Heart left ventricle (tissue), 16 donors: ENCODE measurements at regions not wholly inside any gene's neighbourhood (a gene's known extent, or its start where the extent isn't known, plus 50 kb on each side); places are given as distances from the start of the nearest gene placed in this dataset.

Experiments
- ATAC-seq, 4 donors: fragments of 200-7000 bp; cut with Tn5 transposase; one replicate each; pipeline ENCODE4 v1.9.1; 2020 to 2022; ENCODE audit warnings: moderate library complexity in 4 of 4, mild to moderate bottlenecking in 3 of 4, moderate number of reproducible peaks in 1 of 4
- DNase-seq, 5 donors: peaks; one replicate each; pipeline ENCODE4 v3.0.0-alpha.2; 2020
- H3K27ac ChIP-seq, 12 donors: fragments of 200-600 bp; sonication (generic) in 4 of 12; one replicate each; pipeline versions ENCODE4 v1.5.0 to v1.8.0; 2016 to 2022; ENCODE audit warnings: mild to moderate bottlenecking in 2 of 12
- H3K27me3 ChIP-seq, 9 donors: fragments of 200-600 bp; sonication (generic) in 2 of 9; one replicate each; pipeline versions ENCODE4 v1.5.1 to v1.8.0; 2016 to 2022; ENCODE audit warnings: mild to moderate bottlenecking in 3 of 9
- H3K36me3 ChIP-seq, 9 donors: fragments of 200-600 bp; sonication (generic) in 2 of 9; one replicate each; pipeline versions ENCODE4 v1.5.0 to v1.8.0; 2018 to 2022; ENCODE audit warnings: mild to moderate bottlenecking in 2 of 9
- H3K4me1 ChIP-seq, 12 donors: fragments of 200-600 bp; sonication (generic) in 4 of 12; one replicate each; pipeline versions ENCODE4 v1.5.0 to v1.8.0; 2016 to 2022; ENCODE audit warnings: mild to moderate bottlenecking in 3 of 12
- H3K4me3 ChIP-seq, 12 donors: fragments of 200-600 bp; sonication (generic) in 4 of 12; one replicate each; pipeline versions ENCODE4 v1.5.0 to v1.8.0; 2017 to 2022; ENCODE audit warnings: mild to moderate bottlenecking in 9 of 12, moderate library complexity in 4 of 12
- H3K9me3 ChIP-seq, 12 donors: fragments of 200-600 bp; sonication (generic) in 4 of 12; one replicate each; pipeline versions ENCODE4 v1.5.0 to v1.8.0; 2016 to 2022; ENCODE audit warnings: mild to moderate bottlenecking in 1 of 12
- POLR2A ChIP-seq, 2 donors: fragments of 450-650 bp; IDR thresholded peaks; one replicate each; pipeline ENCODE4 v1.6.1; 2017; ENCODE audit warnings: antibody characterized with exemption in 2 of 2, mild to moderate bottlenecking in 2 of 2, moderate library complexity in 2 of 2
- WGBS, 4 donors: extraction: QIAGEN DNeasy Blood & Tissue Kit in 2 of 4; methylation state at CpG; one replicate each; pipeline versions ENCODE4 v1.1.5 to v1.1.7; 2013 to 2018; 5-methylcytosine and 5-hydroxymethylcytosine counted together
- intact Hi-C, 10 donors: fragments of 100-400 bp; cut with DNase I; formaldehyde crosslinking; loops; one replicate each; pipeline versions ENCODE4 v1.11.1 to v1.14.2; 2022
- TF ChIP-seq, protein P1 (sequence below), 12 donors: fragments of 200-600 bp; sonication (generic) in 4 of 12; IDR thresholded peaks; one replicate each; pipeline versions ENCODE4 v1.5.0 to v1.8.0; 2018 to 2022; ENCODE audit warnings: antibody characterized with exemption in 12 of 12, mild to moderate bottlenecking in 5 of 12
- donor health status: ischemic (EF 13 %, LVEDD 7.1; RV severe dilation, severe dysfunction).
- donor health status: healthy with polysubstance abuse.
- donor health status: DM: no; HTN: yes; CAD: no.
- donor health status: DM: no; HTN: no; CAD: no.
- donor health status: ischemic (EF 25% LVEDD 6.9; RV normal size, moderate dysfunction).
- donor health status: ischemic (EF 25% LVEDD 5.7; RV mildly dilated, moderate dysfunction).
- donor health status: healthy.
- donor health status: DM: yes; HTN: yes; CAD: no.
- donor health status: ischemic (EF 35%, LVEDD 5.7; RV mildly dilated, moderate dysfunction).
- donor health status: nonischemic (EF 11% LVEDD 7.7; RV severe dilation, severe dysfunction).
- donor health status: DM: yes; HTN: yes; CAD: no.
- donor health status: PGD.
- donor health status: ischemic (EF 29% LVEDD 5.4; RV normal size, mild dysfunction).
- donor health status: nonischemic (EF 23%, LVEDD 6.1; RV moderate dilation, normal function).

DNA sequence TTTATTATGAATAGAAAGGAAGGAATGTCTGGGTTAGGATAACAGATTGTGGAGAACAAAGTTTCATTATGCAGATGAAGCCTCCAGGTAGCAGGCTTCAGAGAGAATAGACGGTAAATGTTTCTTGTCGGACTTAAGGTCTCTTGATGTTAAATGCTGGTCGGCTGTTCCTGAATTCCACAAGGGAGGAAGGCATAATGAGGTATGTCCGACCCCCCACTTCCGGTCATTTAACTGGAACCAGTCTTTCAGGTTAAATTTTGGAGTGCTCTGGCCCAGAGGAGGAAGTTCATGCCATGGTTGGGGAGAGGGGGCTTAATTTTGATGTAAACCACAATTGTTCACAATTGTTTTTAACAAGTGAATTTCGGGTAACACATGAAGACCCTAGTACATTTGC is 158.1 kb upstream of the VCX3A start:
- TF ChIP-seq, protein P1, sequence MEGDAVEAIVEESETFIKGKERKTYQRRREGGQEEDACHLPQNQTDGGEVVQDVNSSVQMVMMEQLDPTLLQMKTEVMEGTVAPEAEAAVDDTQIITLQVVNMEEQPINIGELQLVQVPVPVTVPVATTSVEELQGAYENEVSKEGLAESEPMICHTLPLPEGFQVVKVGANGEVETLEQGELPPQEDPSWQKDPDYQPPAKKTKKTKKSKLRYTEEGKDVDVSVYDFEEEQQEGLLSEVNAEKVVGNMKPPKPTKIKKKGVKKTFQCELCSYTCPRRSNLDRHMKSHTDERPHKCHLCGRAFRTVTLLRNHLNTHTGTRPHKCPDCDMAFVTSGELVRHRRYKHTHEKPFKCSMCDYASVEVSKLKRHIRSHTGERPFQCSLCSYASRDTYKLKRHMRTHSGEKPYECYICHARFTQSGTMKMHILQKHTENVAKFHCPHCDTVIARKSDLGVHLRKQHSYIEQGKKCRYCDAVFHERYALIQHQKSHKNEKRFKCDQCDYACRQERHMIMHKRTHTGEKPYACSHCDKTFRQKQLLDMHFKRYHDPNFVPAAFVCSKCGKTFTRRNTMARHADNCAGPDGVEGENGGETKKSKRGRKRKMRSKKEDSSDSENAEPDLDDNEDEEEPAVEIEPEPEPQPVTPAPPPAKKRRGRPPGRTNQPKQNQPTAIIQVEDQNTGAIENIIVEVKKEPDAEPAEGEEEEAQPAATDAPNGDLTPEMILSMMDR (IDR thresholded peaks at IDR 0.05): no peak
- no peak for TF ChIP-seq POLR2A (IDR thresholded peaks at IDR 0.05)
- intact Hi-C loops: no loop called here
- 56 to 73% (median 65%) methylated on average over 6 of the region's 6 CpGs for WGBS, 4 donors
- Histone ChIP-seq H3K4me1 (no peaks in the 10 kb centered on the region), H3K27ac (no peak overlapping the region), H3K9me3 (no peaks in the 10 kb centered on the region), H3K36me3 (no peaks in the 10 kb centered on the region), H3K4me3 (no peak overlapping the region), H3K27me3 (no peaks in the 10 kb centered on the region)
- ATAC-seq (no peak), DNase-seq (no peak)

DNA sequence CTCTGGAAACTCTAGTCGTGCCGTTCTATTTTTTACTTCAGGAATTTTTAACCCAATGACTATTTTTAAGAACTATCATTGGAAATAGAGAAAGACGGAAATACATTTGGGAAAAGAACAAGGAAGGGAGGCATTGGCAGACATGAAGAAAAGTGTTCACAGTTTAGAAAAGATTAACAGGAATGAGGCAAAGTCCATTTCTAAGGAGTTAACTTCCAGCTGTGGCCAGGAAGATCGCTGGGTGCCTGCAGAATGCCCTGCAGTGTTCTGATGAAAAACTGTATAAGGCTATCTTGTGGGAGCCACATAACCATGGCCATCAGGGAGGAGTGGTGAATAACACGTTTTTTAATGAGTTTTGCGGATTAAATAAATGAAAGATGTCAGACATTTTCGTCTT is 150.6 kb upstream of the VCX3A start:
- H3K27me3 ChIP-seq: no peaks in the 10 kb centered on the region
- TF ChIP-seq POLR2A (IDR thresholded peaks at IDR 0.05): no peak
- TF ChIP-seq, protein P1 (IDR thresholded peaks at IDR 0.05): no peak
- H3K4me3 ChIP-seq: no peak overlapping the region
- ATAC-seq: no peak
- WGBS, 4 donors: 61 to 70% (median 66%) methylated on average over 7 of the region's 7 CpGs
- H3K27ac ChIP-seq: no peak overlapping the region
- H3K4me1 ChIP-seq: no peaks in the 10 kb centered on the region
- no peaks in the 10 kb centered on the region for H3K9me3 ChIP-seq
- intact Hi-C loops: no loop called here
- H3K36me3 ChIP-seq: no peaks in the 10 kb centered on the region
- DNase-seq: no peak

DNA sequence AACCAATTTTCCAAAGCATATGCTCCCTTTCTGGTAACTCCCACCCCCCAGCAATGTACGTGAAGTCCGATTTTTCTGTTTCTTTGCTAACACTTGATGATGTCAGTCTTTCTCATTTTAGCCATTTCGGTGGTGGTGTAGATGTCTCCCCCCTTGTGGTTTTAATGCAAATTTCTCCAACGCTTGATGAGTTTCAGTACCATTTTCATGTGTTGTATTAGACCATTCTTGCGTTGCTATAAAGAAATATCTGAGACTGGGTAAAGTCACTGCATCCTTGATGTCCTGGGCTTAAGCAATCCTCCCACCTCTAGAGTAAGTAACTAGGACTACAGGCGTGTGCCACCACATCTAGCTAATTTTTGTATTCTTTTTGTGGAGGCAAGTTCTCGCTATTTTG is 148.4 kb upstream of the VCX3A start:
- 91 to 94% (median 92%) methylated on average over 7 of the region's 7 CpGs for WGBS, 4 donors
- Histone ChIP-seq H3K4me1 (no peaks in the 10 kb centered on the region), H3K27me3 (no peaks in the 10 kb centered on the region), H3K4me3 (no peak overlapping the region), H3K27ac (no peak overlapping the region), H3K9me3 (no peaks in the 10 kb centered on the region), H3K36me3 (no peaks in the 10 kb centered on the region)
- no peak for ATAC-seq
- TF ChIP-seq POLR2A (IDR thresholded peaks at IDR 0.05): no peak
- TF ChIP-seq, protein P1 (IDR thresholded peaks at IDR 0.05): no peak
- intact Hi-C loops: no loop called here
- DNase-seq: no peak

DNA sequence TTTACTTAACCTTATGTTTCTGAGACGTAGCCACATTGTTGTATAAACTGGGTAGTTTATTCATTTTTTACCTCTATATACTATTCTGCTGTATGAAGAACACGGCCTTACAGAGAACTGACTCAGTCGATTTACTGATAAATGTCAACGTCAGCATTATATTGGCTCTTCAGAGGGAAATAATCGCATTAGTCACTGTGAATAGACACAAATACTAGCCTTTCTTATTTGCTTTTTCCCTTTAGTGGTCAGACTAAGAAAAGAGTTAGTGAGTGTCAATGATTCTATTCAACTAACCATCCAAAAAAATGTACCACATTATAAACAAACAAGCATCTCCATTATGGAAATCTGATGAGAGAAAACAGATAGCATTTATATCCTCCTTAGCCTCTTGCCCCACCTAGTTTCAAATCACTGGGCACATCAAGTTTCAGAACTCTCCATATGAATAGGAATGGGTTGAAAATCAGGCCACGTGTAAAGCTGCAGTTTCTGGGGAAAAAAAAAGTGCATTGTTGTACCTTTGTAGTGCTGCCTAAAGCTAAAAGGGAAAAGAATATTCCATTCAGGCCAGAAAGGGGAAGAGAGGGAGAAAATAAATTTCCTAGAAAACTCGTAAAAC is 146.7 kb upstream of the VCX3A start:
- Histone ChIP-seq H3K27me3 (no peaks in the 10 kb centered on the region), H3K27ac (no peak overlapping the region), H3K9me3 (no peaks in the 10 kb centered on the region), H3K4me3 (no peak overlapping the region), H3K4me1 (no peaks in the 10 kb centered on the region), H3K36me3 (no peaks in the 10 kb centered on the region)
- TF ChIP-seq POLR2A (IDR thresholded peaks at IDR 0.05): no peak
- TF ChIP-seq, protein P1 (IDR thresholded peaks at IDR 0.05): no peak
- intact Hi-C loops: no loop called here
- no peak for ATAC-seq
- 76 to 82% (median 81%) methylated on average over 7 of the region's 7 CpGs for WGBS, 4 donors
- no peak for DNase-seq
